H1 (cell line): ENCODE measurements at regions not wholly inside any gene's neighbourhood (a gene's known extent, or its start where the extent isn't known, plus 50 kb on each side); places are given as distances from the start of the nearest gene placed in this dataset.

Experiments used
- CTCF ChIA-PET: fragments of 300-600 bp; sonication (Branson Sonifier 250); formaldehyde crosslinking; loops from one replicate; lab custom pipeline; 2021; ENCODE audit not compliant: partially characterized antibody; lab: Charles Lee
- POLR2A ChIA-PET: fragments of 300-600 bp; sonication (Branson Sonifier 250); formaldehyde crosslinking; loops from one replicate; lab custom pipeline; 2021; ENCODE audit warnings: inconsistent platforms; ENCODE audit not compliant: partially characterized antibody; lab: Charles Lee
- DNase-seq, 2 experiments: peaks; one replicate each; pipeline versions ENCODE4 v3.0.0 to v3.0.0-alpha.2; 2010 to 2022; ENCODE audit warnings: low spot score in 2 of 2, low read depth in 1 of 2, mixed read lengths in 1 of 2
- FAIRE-seq: peaks from 2 replicates; lab custom pipeline; 2011; peaks lifted over from hg19 to GRCh38; lab: Jason Lieb, UNC
- H2AFZ ChIP-seq: 2 replicates; pipeline ENCODE4 v1.8.1; 2012; ENCODE audit warnings: low read length, inconsistent platforms
- H2AK5ac ChIP-seq: 2 replicates; pipeline ENCODE4 v1.6.1; 2013; ENCODE audit warnings: low read depth, low read length
- H2BK120ac ChIP-seq: replicated peaks from 2 replicates; pipeline ENCODE3; 2013; ENCODE audit warnings: low read depth, low read length, inconsistent platforms
- H2BK12ac ChIP-seq: 2 replicates; pipeline ENCODE4 v1.6.1; 2013; ENCODE audit warnings: low read depth, low read length
- H2BK15ac ChIP-seq: 2 replicates; pipeline ENCODE4 v1.6.1; 2013; ENCODE audit warnings: low read length
- H2BK20ac ChIP-seq: 2 replicates; pipeline ENCODE4 v1.6.1; 2013; ENCODE audit warnings: low read length
- H2BK5ac ChIP-seq: 2 replicates; pipeline ENCODE4 v1.6.1; 2013; ENCODE audit warnings: low read depth, low read length
- H3K14ac ChIP-seq: 2 replicates; pipeline ENCODE4 v1.6.1; 2013; ENCODE audit warnings: inconsistent platforms; ENCODE audit not compliant: insufficient read length
- H3K18ac ChIP-seq: 2 replicates; pipeline ENCODE4 v1.6.1; 2013; ENCODE audit warnings: low read length; ENCODE audit errors: extremely low read depth
- H3K23ac ChIP-seq: 2 replicates; pipeline ENCODE4 v1.6.1; 2013; ENCODE audit warnings: inconsistent platforms; ENCODE audit not compliant: insufficient read length
- H3K23me2 ChIP-seq: 2 replicates; pipeline ENCODE4 v1.6.1; 2013; ENCODE audit warnings: low read depth, low read length
- H3K27ac ChIP-seq: 2 replicates; pipeline ENCODE4 v1.6.1; 2011; ENCODE audit warnings: low read depth, low read length, inconsistent platforms
- H3K27me3 ChIP-seq, 4 experiments: replicated peaks in 1 of 4; 1 replicate in 1 of 4; 2 replicates in 3 of 4; pipeline versions ENCODE4 v1.6.1 to v1.8.1; 2011 to 2013; ENCODE audit warnings: low read length in 3 of 4, mild to moderate bottlenecking in 3 of 4, inconsistent platforms in 2 of 4, mixed read lengths in 2 of 4, moderate library complexity in 1 of 4; ENCODE audit not compliant: control insufficient read depth in 3 of 4, insufficient read depth in 3 of 4; ENCODE audit errors: extremely low read depth in 1 of 4
- H3K36me3 ChIP-seq, 4 experiments: 2 replicates each; pipeline versions ENCODE4 v1.6.1 to v1.8.1; 2011 to 2013; ENCODE audit warnings: mild to moderate bottlenecking in 4 of 4, low read length in 3 of 4, moderate library complexity in 2 of 4, control low read depth in 1 of 4, inconsistent platforms in 1 of 4; ENCODE audit not compliant: insufficient read depth in 4 of 4, control insufficient read depth in 2 of 4
- H3K4ac ChIP-seq: replicated peaks from 2 replicates; pipeline ENCODE3; 2013; ENCODE audit warnings: low read length, low read depth, mixed read lengths, inconsistent platforms; ENCODE audit not compliant: insufficient read length
- H3K4me1 ChIP-seq, 4 experiments: replicated peaks in 1 of 4; 1 replicate in 1 of 4; 2 replicates in 3 of 4; pipeline versions ENCODE4 v1.6.1 to v1.8.1; 2011 to 2013; ENCODE audit warnings: low read length in 3 of 4, inconsistent platforms in 2 of 4, mixed read lengths in 1 of 4; ENCODE audit not compliant: insufficient read depth in 4 of 4, control insufficient read depth in 3 of 4
- H3K4me2 ChIP-seq, 2 experiments: 2 replicates each; pipeline versions ENCODE4 v1.6.1 to v1.8.1; 2011 to 2013; ENCODE audit warnings: low read depth in 2 of 2, low read length in 2 of 2, control low read depth in 1 of 2, inconsistent platforms in 1 of 2, mild to moderate bottlenecking in 1 of 2; ENCODE audit not compliant: insufficient read depth in 1 of 2
- H3K4me3 ChIP-seq, 4 experiments: fragments of 200-600, 300-600 bp in 1 of 4; sonication (generic), shearing (Covaris generic), sonication (Bioruptor Twin) in 1 of 4; 2 replicates each; pipeline versions ENCODE4 v1.5.1 to v1.8.1; 2011 to 2016; ENCODE audit warnings: low read length in 4 of 4, low read depth in 3 of 4, control low read depth in 2 of 4, inconsistent platforms in 2 of 4, mild to moderate bottlenecking in 2 of 4, mixed read lengths in 1 of 4, moderate library complexity in 1 of 4; ENCODE audit not compliant: insufficient read depth in 2 of 4; ENCODE audit errors: extremely low read depth in 1 of 4
- H3K56ac ChIP-seq: replicated peaks from 2 replicates; pipeline ENCODE3; 2013; ENCODE audit warnings: low read depth, mild to moderate bottlenecking, mixed read lengths, low read length, inconsistent platforms; ENCODE audit not compliant: insufficient read length
- H3K79me1 ChIP-seq: 2 replicates; pipeline ENCODE4 v1.6.1; 2013; ENCODE audit warnings: low read depth, low read length, control low read depth
- H3K79me2 ChIP-seq, 2 experiments: 2 replicates each; pipeline versions ENCODE4 v1.6.1 to v1.8.1; 2012 to 2013; ENCODE audit warnings: low read length in 2 of 2, mild to moderate bottlenecking in 2 of 2, inconsistent platforms in 1 of 2; ENCODE audit not compliant: insufficient read depth in 2 of 2, control insufficient read depth in 1 of 2
- H3K9ac ChIP-seq, 4 experiments: replicated peaks in 1 of 4; 1 replicate in 1 of 4; 2 replicates in 3 of 4; pipeline versions ENCODE4 v1.6.1 to v1.8.1; 2011 to 2013; ENCODE audit warnings: low read depth in 3 of 4, low read length in 3 of 4, control low read depth in 2 of 4, mild to moderate bottlenecking in 2 of 4, moderate library complexity in 2 of 4, inconsistent platforms in 1 of 4; ENCODE audit errors: extremely low read depth in 1 of 4
- H3K9me3 ChIP-seq, 2 experiments: 2 replicates each; pipeline versions ENCODE4 v1.6.1 to v1.8.1; 2012 to 2013; ENCODE audit warnings: mild to moderate bottlenecking in 2 of 2, moderate library complexity in 2 of 2, control low read depth in 1 of 2, inconsistent platforms in 1 of 2, low read depth in 1 of 2, low read length in 1 of 2, mixed read lengths in 1 of 2; ENCODE audit not compliant: insufficient read depth in 2 of 2
- H4K20me1 ChIP-seq, 2 experiments: replicated peaks in 1 of 2; 2 replicates each; pipeline versions ENCODE3 to v1.8.1; 2011 to 2013; ENCODE audit warnings: inconsistent platforms in 2 of 2, low read length in 2 of 2, mild to moderate bottlenecking in 1 of 2; ENCODE audit not compliant: insufficient read depth in 2 of 2, control insufficient read depth in 1 of 2
- H4K5ac ChIP-seq: 2 replicates; pipeline ENCODE4 v1.6.1; 2013; ENCODE audit warnings: low read length, low read depth, mixed read lengths, inconsistent platforms; ENCODE audit not compliant: insufficient read length
- H4K8ac ChIP-seq: 2 replicates; pipeline ENCODE4 v1.8.0; 2013; ENCODE audit warnings: mild to moderate bottlenecking, moderate library complexity, low read length, inconsistent platforms; ENCODE audit not compliant: insufficient read depth; ENCODE audit errors: extremely low read depth
- H4K91ac ChIP-seq: replicated peaks from 2 replicates; pipeline ENCODE3; 2013; ENCODE audit warnings: low read length, mixed read lengths, inconsistent platforms; ENCODE audit not compliant: insufficient read length
- BACH1 ChIP-seq: IDR thresholded peaks from 2 replicates; pipeline ENCODE4 v1.6.1; 2012; ENCODE audit warnings: low read length, improper control_type of control experiment
- BCL11A ChIP-seq, 2 experiments: IDR thresholded peaks; one replicate each; pipeline ENCODE4 v1.6.1; 2011; ENCODE audit warnings: low read depth in 2 of 2, low read length in 2 of 2, mild to moderate bottlenecking in 2 of 2
- EGR1 ChIP-seq: IDR thresholded peaks from 2 replicates; pipeline ENCODE4 v1.6.1; 2011; ENCODE audit warnings: low read depth, low read length, borderline replicate concordance
- FOSL1 ChIP-seq: IDR thresholded peaks from 2 replicates; pipeline ENCODE4 v1.6.1; 2011; ENCODE audit warnings: mild to moderate bottlenecking, low read depth, low read length, moderate library complexity; ENCODE audit not compliant: insufficient read depth
- HDAC2 ChIP-seq, 2 experiments: fragments of 300-600 bp in 1 of 2; sonication (generic) in 1 of 2; IDR thresholded peaks; 2 replicates each; pipeline ENCODE4 v1.6.1; 2011 to 2012; ENCODE audit warnings: low read depth in 2 of 2, low read length in 2 of 2, mild to moderate bottlenecking in 2 of 2, moderate library complexity in 2 of 2, borderline replicate concordance in 1 of 2, inconsistent platforms in 1 of 2
- HDAC6 ChIP-seq: IDR thresholded peaks from one replicate; pipeline ENCODE4 v1.7.1; 2012; ENCODE audit warnings: low read depth, mild to moderate bottlenecking, inconsistent platforms, low read length, moderate library complexity
- MAX ChIP-seq: IDR thresholded peaks from 2 replicates; pipeline ENCODE4 v1.6.1; 2012; ENCODE audit warnings: inconsistent platforms
- NRF1 ChIP-seq: IDR thresholded peaks from 2 replicates; pipeline ENCODE4 v1.6.1; 2011; ENCODE audit warnings: mild to moderate bottlenecking, low read depth, low read length, improper control_type of control experiment
- POLR2A ChIP-seq, 2 experiments: IDR thresholded peaks; 1 replicate in 1 of 2; 2 replicates in 1 of 2; pipeline ENCODE4 v1.6.1; 2011; ENCODE audit warnings: low read depth in 2 of 2, low read length in 2 of 2, mild to moderate bottlenecking in 2 of 2; ENCODE audit errors: control extremely low read depth in 1 of 2
- RXRA ChIP-seq: IDR thresholded peaks from 2 replicates; pipeline ENCODE4 v1.6.1; 2011; ENCODE audit warnings: low read depth, mild to moderate bottlenecking, low read length, moderate library complexity; ENCODE audit not compliant: insufficient read depth
- SP2 ChIP-seq: IDR thresholded peaks from 2 replicates; pipeline ENCODE4 v1.6.1; 2012; ENCODE audit warnings: mild to moderate bottlenecking, low read length, inconsistent platforms
- TAF1 ChIP-seq: IDR thresholded peaks from 2 replicates; pipeline ENCODE4 v1.6.1; 2011; ENCODE audit warnings: mild to moderate bottlenecking, low read depth, low read length
- WGBS, 2 experiments: shearing (Covaris generic) in 1 of 2; methylation state at CpG; one replicate each; pipeline versions ENCODE4 v1.1.6 to v1.1.7; 2013 to 2015; ENCODE audit warnings: low lambda C conversion rate in 2 of 2, mixed read lengths in 2 of 2, inconsistent platforms in 1 of 2, low coverage in 1 of 2, missing lambda C conversion rate in 1 of 2; ENCODE audit not compliant: insufficient replicate concordance in 2 of 2, insufficient coverage in 1 of 2, insufficient read length in 1 of 2; ENCODE audit errors: extremely low coverage in 1 of 2, missing lambda C conversion rate in 1 of 2; 5-methylcytosine and 5-hydroxymethylcytosine counted together

- Histone ChIP-seq H3K4me1 (no peaks in the 10 kb centered on the region), H3K79me2 (no peaks in the 10 kb centered on the region), H4K8ac (no peak overlapping the region), H3K4ac (no peak overlapping the region), H3K4me3 (no peak overlapping the region), H3K23me2 (no peaks in the 10 kb centered on the region), H4K91ac (no peak overlapping the region), H3K4me2 (no peak overlapping the region), H2BK120ac (no peak overlapping the region), H2AFZ (no peak overlapping the region), H4K20me1 (no peaks in the 10 kb centered on the region), H2BK5ac (no peak overlapping the region), H2BK20ac (no peak overlapping the region), H2BK15ac (no peak overlapping the region), H2AK5ac (no peak overlapping the region), H3K9ac (no peak overlapping the region), H4K5ac (no peak overlapping the region), H2BK12ac (no peak overlapping the region), H3K14ac (no peak overlapping the region), H3K9me3 (peaks cover 9 to 12% of the 10 kb centered on the region in 2 experiments), H3K56ac (no peak overlapping the region), H3K18ac (no peak overlapping the region), H3K79me1 (no peaks in the 10 kb centered on the region), H3K23ac (no peak overlapping the region), H3K27me3 (no peaks in the 10 kb centered on the region), H3K27ac (no peak overlapping the region), H3K36me3 (no peaks in the 10 kb centered on the region)
- WGBS, 2 experiments = 90% methylated on average over 6 of the region's 6 CpGs; no CpG with 5 or more reads in 1 of the 2 experiments
- ChIA-PET CTCF (no interaction called here), POLR2A (no interaction called here)
- FAIRE-seq (no peak), DNase-seq (no peak)
- TF ChIP-seq TAF1 (no peak), HDAC6 (no peak), NRF1 (no peak), HDAC2 (IDR thresholded peaks at IDR 0.05; ENCODE audit: borderline replicate concordance in 1 of 2, low read depth in 2 of 2, low read length in 2 of 2) (no peak), MAX (no peak), SP2 (no peak), RXRA (no peak), BCL11A (IDR thresholded peaks at IDR 0.05; ENCODE audit: low read depth in 2 of 2, low read length in 2 of 2) (no peak), FOSL1 (no peak), POLR2A (IDR thresholded peaks at IDR 0.05; ENCODE audit: control extremely low read depth in 1 of 2, low read depth in 2 of 2, low read length in 2 of 2) (no peak), EGR1 (no peak), BACH1 (no peak)
These were observed 82.3 kb downstream of the POU4F1 start for GRCh38 chr13:78521091-78521490.
